ENCODE measurements at regions not wholly inside any gene's neighbourhood (a gene's known extent, or its start where the extent isn't known, plus 50 kb on each side); places are given as distances from the start of the nearest gene placed in this dataset.

- Histone ChIP-seq H3F3A (ENCODE audit: low read depth) (no peaks in the 10 kb centered on the region), H3K36me3 (ENCODE audit: insufficient read depth, low read length) (no peaks in the 10 kb centered on the region), H3K9me3 (ENCODE audit: insufficient read depth, low read depth, low read length) (no peaks in the 10 kb centered on the region), H2AFZ (ENCODE audit: low read length) (no peak overlapping the region), H3K4me2 (ENCODE audit: low read depth, low read length, poor library complexity, severe bottlenecking) (no peak overlapping the region), H3K27me3 (ENCODE audit: insufficient read depth, low read length, poor library complexity, severe bottlenecking) (no peaks in the 10 kb centered on the region), H4K20me1 (ENCODE audit: insufficient read depth, low read length, poor library complexity, severe bottlenecking) (no peaks in the 10 kb centered on the region), H3K9me2 (replicated peaks; ENCODE audit: low read depth, low read length) (no peaks in the 10 kb centered on the region), H3K9ac (ENCODE audit: low read depth, low read length, poor library complexity, severe bottlenecking) (no peak overlapping the region), H3K4me3 (ENCODE audit: low read length, poor library complexity, severe bottlenecking) (no peak overlapping the region), H3K79me2 (ENCODE audit: insufficient read depth, low read length) (no peaks in the 10 kb centered on the region), H3K4me1 (ENCODE audit: insufficient read depth, low read length, poor library complexity, severe bottlenecking) (no peaks in the 10 kb centered on the region)
- TF ChIP-seq, protein P1, sequence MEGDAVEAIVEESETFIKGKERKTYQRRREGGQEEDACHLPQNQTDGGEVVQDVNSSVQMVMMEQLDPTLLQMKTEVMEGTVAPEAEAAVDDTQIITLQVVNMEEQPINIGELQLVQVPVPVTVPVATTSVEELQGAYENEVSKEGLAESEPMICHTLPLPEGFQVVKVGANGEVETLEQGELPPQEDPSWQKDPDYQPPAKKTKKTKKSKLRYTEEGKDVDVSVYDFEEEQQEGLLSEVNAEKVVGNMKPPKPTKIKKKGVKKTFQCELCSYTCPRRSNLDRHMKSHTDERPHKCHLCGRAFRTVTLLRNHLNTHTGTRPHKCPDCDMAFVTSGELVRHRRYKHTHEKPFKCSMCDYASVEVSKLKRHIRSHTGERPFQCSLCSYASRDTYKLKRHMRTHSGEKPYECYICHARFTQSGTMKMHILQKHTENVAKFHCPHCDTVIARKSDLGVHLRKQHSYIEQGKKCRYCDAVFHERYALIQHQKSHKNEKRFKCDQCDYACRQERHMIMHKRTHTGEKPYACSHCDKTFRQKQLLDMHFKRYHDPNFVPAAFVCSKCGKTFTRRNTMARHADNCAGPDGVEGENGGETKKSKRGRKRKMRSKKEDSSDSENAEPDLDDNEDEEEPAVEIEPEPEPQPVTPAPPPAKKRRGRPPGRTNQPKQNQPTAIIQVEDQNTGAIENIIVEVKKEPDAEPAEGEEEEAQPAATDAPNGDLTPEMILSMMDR (conservative IDR thresholded peaks at IDR 0.05; ENCODE audit: low read length) = no peak
- TF ChIP-seq EZH2phosphoT487 (IDR thresholded peaks at IDR 0.05; ENCODE audit: borderline replicate concordance) = no peak
These were observed 1060.6 kb upstream of the AUTS2 start for GRCh38 chr7:68537774-68538071.

GRCh38 chr7:68542831-68543230 lies 1055.4 kb upstream of the AUTS2 start:
- H3K4me3 ChIP-seq (ENCODE audit: low read length, poor library complexity, severe bottlenecking) = no peak overlapping the region
- no peaks in the 10 kb centered on the region for H3K27me3 ChIP-seq (ENCODE audit: insufficient read depth, low read length, poor library complexity, severe bottlenecking)
- no peaks in the 10 kb centered on the region for H3K9me2 ChIP-seq (replicated peaks; ENCODE audit: low read depth, low read length)
- TF ChIP-seq, protein P1 (conservative IDR thresholded peaks at IDR 0.05; ENCODE audit: low read length) = no peak
- no peak for TF ChIP-seq EZH2phosphoT487 (IDR thresholded peaks at IDR 0.05; ENCODE audit: borderline replicate concordance)
- no peak overlapping the region for H3K9ac ChIP-seq (ENCODE audit: low read depth, low read length, poor library complexity, severe bottlenecking)
- H3K36me3 ChIP-seq (ENCODE audit: insufficient read depth, low read length) = no peaks in the 10 kb centered on the region
- H3K9me3 ChIP-seq (ENCODE audit: insufficient read depth, low read depth, low read length) = no peaks in the 10 kb centered on the region
- H3K4me2 ChIP-seq (ENCODE audit: low read depth, low read length, poor library complexity, severe bottlenecking) = no peak overlapping the region
- no peaks in the 10 kb centered on the region for H4K20me1 ChIP-seq (ENCODE audit: insufficient read depth, low read length, poor library complexity, severe bottlenecking)
- H3F3A ChIP-seq (ENCODE audit: low read depth) = no peaks in the 10 kb centered on the region
- H3K79me2 ChIP-seq (ENCODE audit: insufficient read depth, low read length) = no peaks in the 10 kb centered on the region
- H3K4me1 ChIP-seq (ENCODE audit: insufficient read depth, low read length, poor library complexity, severe bottlenecking) = no peaks in the 10 kb centered on the region
- no peak overlapping the region for H2AFZ ChIP-seq (ENCODE audit: low read length)

- H3K4me2 ChIP-seq (ENCODE audit: low read depth, low read length, poor library complexity, severe bottlenecking) = no peak overlapping the region
- H3K9ac ChIP-seq (ENCODE audit: low read depth, low read length, poor library complexity, severe bottlenecking) = no peak overlapping the region
- no peaks in the 10 kb centered on the region for H3K27me3 ChIP-seq (ENCODE audit: insufficient read depth, low read length, poor library complexity, severe bottlenecking)
- H3K4me3 ChIP-seq (ENCODE audit: low read length, poor library complexity, severe bottlenecking) = no peak overlapping the region
- no peaks in the 10 kb centered on the region for H4K20me1 ChIP-seq (ENCODE audit: insufficient read depth, low read length, poor library complexity, severe bottlenecking)
- TF ChIP-seq, protein P1 (conservative IDR thresholded peaks at IDR 0.05; ENCODE audit: low read length) = no peak
- no peak for TF ChIP-seq EZH2phosphoT487 (IDR thresholded peaks at IDR 0.05; ENCODE audit: borderline replicate concordance)
- H3K36me3 ChIP-seq (ENCODE audit: insufficient read depth, low read length) = no peaks in the 10 kb centered on the region
- no peaks in the 10 kb centered on the region for H3K9me3 ChIP-seq (ENCODE audit: insufficient read depth, low read depth, low read length)
- no peaks in the 10 kb centered on the region for H3K4me1 ChIP-seq (ENCODE audit: insufficient read depth, low read length, poor library complexity, severe bottlenecking)
- no peaks in the 10 kb centered on the region for H3K79me2 ChIP-seq (ENCODE audit: insufficient read depth, low read length)
- no peaks in the 10 kb centered on the region for H3K9me2 ChIP-seq (replicated peaks; ENCODE audit: low read depth, low read length)
- H3F3A ChIP-seq (ENCODE audit: low read depth) = no peaks in the 10 kb centered on the region
- no peak overlapping the region for H2AFZ ChIP-seq (ENCODE audit: low read length)
These were observed 1053.4 kb upstream of the AUTS2 start for GRCh38 chr7:68544851-68545250.
